GM23338 (cell line): ENCODE measurements at regions not wholly inside any gene's neighbourhood (a gene's known extent, or its start where the extent isn't known, plus 50 kb on each side); places are given as distances from the start of the nearest gene placed in this dataset.

Source experiments
- ATAC-seq: fragments of 200-7000 bp; cut with Tn5 transposase; 3 replicates; pipeline ENCODE4 v1.9.1; 2020
- DNase-seq: peaks from one replicate; pipeline ENCODE4 v3.0.0-alpha.2; 2015; ENCODE audit warnings: low spot score
- H2AFZ ChIP-seq: fragments of 200-600 bp; sonication (generic); 2 replicates; pipeline ENCODE4 v1.8.0; 2016; ENCODE audit warnings: antibody characterized with exemption, mild to moderate bottlenecking, moderate library complexity
- H3F3A ChIP-seq: fragments of 200-600 bp; sonication (generic); replicated peaks from 2 replicates; pipeline ENCODE4 v1.8.0; 2017; ENCODE audit warnings: antibody characterized with exemption, mixed run types, low read depth
- H3K27ac ChIP-seq: fragments of 200-600 bp; sonication (generic); 2 replicates; pipeline ENCODE4 v1.6.1; 2016; ENCODE audit warnings: low read depth
- H3K27me3 ChIP-seq: fragments of 200-600 bp; sonication (generic); 2 replicates; pipeline ENCODE4 v1.8.0; 2016; ENCODE audit warnings: mild to moderate bottlenecking, mixed run types, moderate library complexity; ENCODE audit not compliant: insufficient read depth
- H3K36me3 ChIP-seq: fragments of 200-600 bp; sonication (generic); 2 replicates; pipeline ENCODE4 v1.8.0; 2016; ENCODE audit warnings: mild to moderate bottlenecking; ENCODE audit not compliant: insufficient read depth
- H3K4me1 ChIP-seq: fragments of 200-600 bp; sonication (generic); 2 replicates; pipeline ENCODE4 v1.8.0; 2016; ENCODE audit warnings: mild to moderate bottlenecking, moderate library complexity; ENCODE audit not compliant: insufficient read depth
- H3K4me2 ChIP-seq: fragments of 200-600 bp; sonication (generic); 2 replicates; pipeline ENCODE4 v1.7.1; 2017; ENCODE audit warnings: mixed run types
- H3K4me3 ChIP-seq: fragments of 200-600 bp; sonication (generic); 2 replicates; pipeline ENCODE4 v1.6.1; 2016; ENCODE audit warnings: mixed run types
- H3K79me2 ChIP-seq: fragments of 200-600 bp; sonication (generic); replicated peaks from 2 replicates; pipeline ENCODE4 v1.8.0; 2017; ENCODE audit warnings: mild to moderate bottlenecking; ENCODE audit not compliant: insufficient read depth
- H3K9me2 ChIP-seq: fragments of 200-600 bp; sonication (generic); 2 replicates; pipeline ENCODE4 v1.8.0; 2017; ENCODE audit not compliant: insufficient read depth
- H4K20me1 ChIP-seq: fragments of 200-600 bp; sonication (generic); replicated peaks from 2 replicates; pipeline ENCODE4 v1.8.0; 2017; ENCODE audit warnings: mild to moderate bottlenecking; ENCODE audit not compliant: insufficient read depth
- H3K27ac Mint-ChIP-seq: 2 replicates; pipeline ENCODE4 v1.8.0; 2020; ENCODE audit warnings: inconsistent platforms, mild to moderate bottlenecking, moderate library complexity, mixed read lengths
- H3K27me3 Mint-ChIP-seq: 3 replicates; pipeline ENCODE4 v1.8.0; 2022; ENCODE audit warnings: low read depth, mild to moderate bottlenecking, moderate library complexity, mixed read lengths, inconsistent platforms; ENCODE audit not compliant: insufficient read depth, poor library complexity
- H3K36me3 Mint-ChIP-seq: 3 replicates; pipeline ENCODE4 v1.8.0; 2021; ENCODE audit warnings: low read depth, mild to moderate bottlenecking, inconsistent platforms, moderate library complexity, mixed read lengths
- H3K4me1 Mint-ChIP-seq: 3 replicates; pipeline ENCODE4 v1.8.0; 2020; ENCODE audit warnings: mild to moderate bottlenecking, inconsistent platforms, mixed read lengths
- H3K4me3 Mint-ChIP-seq: 3 replicates; pipeline ENCODE4 v1.8.0; 2021; ENCODE audit warnings: moderate library complexity, mild to moderate bottlenecking, inconsistent platforms, mixed read lengths
- H3K9me3 Mint-ChIP-seq: 3 replicates; pipeline ENCODE4 v1.8.0; 2020; ENCODE audit warnings: moderate library complexity, mild to moderate bottlenecking, inconsistent platforms, mixed read lengths
- CREB1 ChIP-seq: fragments of 250-450 bp; sonication (Bioruptor Pico); IDR thresholded peaks from 2 replicates; pipeline ENCODE4 v1.5.0; 2020; ENCODE audit warnings: low read depth, mild to moderate bottlenecking, moderate library complexity
- CTCF ChIP-seq, 2 experiments: fragments of 200-600 bp in 1 of 2; sonication (generic) in 1 of 2; conservative IDR thresholded peaks; 2 replicates each; pipeline versions ENCODE4 v1.5.1 to v1.6.1; 2016 to 2017; ENCODE audit warnings: antibody characterized with exemption in 2 of 2, low read depth in 2 of 2, mild to moderate bottlenecking in 2 of 2, moderate library complexity in 1 of 2
- ETS1 ChIP-seq: IDR thresholded peaks from 2 replicates; pipeline ENCODE4 v1.6.1; 2016; ENCODE audit warnings: antibody characterized with exemption
- EZH2 ChIP-seq: fragments of 200-600 bp; sonication (generic); IDR thresholded peaks from one replicate; pipeline ENCODE4 v1.8.0; 2017; ENCODE audit warnings: antibody characterized with exemption, mild to moderate bottlenecking, low read depth; ENCODE audit not compliant: unreplicated experiment
- EZH2phosphoT487 ChIP-seq: fragments of 200-600 bp; sonication (generic); IDR thresholded peaks from one replicate; pipeline ENCODE4 v1.8.1; 2018; ENCODE audit warnings: antibody characterized with exemption; ENCODE audit not compliant: unreplicated experiment
- JUNB ChIP-seq: IDR thresholded peaks from one replicate; pipeline ENCODE4 v1.6.1; 2016; ENCODE audit warnings: antibody characterized with exemption; ENCODE audit not compliant: unreplicated experiment
- NANOG ChIP-seq: IDR thresholded peaks from 2 replicates; pipeline ENCODE4 v1.6.1; 2016; ENCODE audit warnings: antibody characterized with exemption, borderline replicate concordance
- POLR2AphosphoS5 ChIP-seq: IDR thresholded peaks from 2 replicates; pipeline ENCODE4 v1.6.1; 2016; ENCODE audit warnings: antibody characterized with exemption, low read depth
- REST ChIP-seq: IDR thresholded peaks from one replicate; pipeline ENCODE4 v1.6.1; 2018; ENCODE audit warnings: antibody characterized with exemption; ENCODE audit not compliant: unreplicated experiment
- STAT1 ChIP-seq: IDR thresholded peaks from one replicate; pipeline ENCODE4 v1.6.1; 2016; ENCODE audit warnings: antibody characterized with exemption; ENCODE audit not compliant: unreplicated experiment
- ZNF114 ChIP-seq: fragments of 250-450 bp; sonication (Bioruptor Pico); IDR thresholded peaks from 2 replicates; pipeline ENCODE4 v1.5.0; 2020; ENCODE audit warnings: mild to moderate bottlenecking, moderate library complexity
- ZNF331 ChIP-seq: fragments of 250-450 bp; sonication (Bioruptor Pico); IDR thresholded peaks from 2 replicates; pipeline ENCODE4 v1.5.0; 2020; ENCODE audit warnings: low read depth, mild to moderate bottlenecking, moderate library complexity
- ZNF462 ChIP-seq: fragments of 250-450 bp; sonication (Bioruptor Pico); IDR thresholded peaks from 2 replicates; pipeline ENCODE4 v1.5.0; 2020; ENCODE audit warnings: mild to moderate bottlenecking, moderate library complexity

- no peak for ATAC-seq
- no peak overlapping the region for H3K27ac Mint-ChIP-seq
- TF ChIP-seq ZNF114 (CRISPR knock-in tag) (no peak), ETS1 (no peak), ZNF331 (CRISPR knock-in tag) (no peak), STAT1 (no peak), NANOG (no peak), POLR2AphosphoS5 (no peak), ZNF462 (CRISPR knock-in tag) (no peak), REST (no peak), JUNB (no peak), EZH2 (no peak), CTCF (conservative IDR thresholded peaks at IDR 0.05; ENCODE audit: low read depth in 2 of 2) (no peak), EZH2phosphoT487 (no peak), CREB1 (CRISPR knock-in tag) (no peak)
Measured at GRCh38 chr6:140915103-140915502, 1217.6 kb upstream of the GJE1 start.

More at GRCh38 chr6:140915103-140915502, 1217.6 kb upstream of the GJE1 start:
- no peak for DNase-seq
- Mint-ChIP-seq H3K4me1 (peaks cover 4% of the 10 kb centered on the region; the same call in 1 of the 3 replicates), H3K9me3 (peaks cover 2% of the 10 kb centered on the region; the same call in 1 of the 3 replicates), H3K4me3 (no peak overlapping the region), H3K36me3 (no peaks in the 10 kb centered on the region; the same call in 1 of the 3 replicates), H3K27me3 (peaks cover 3% of the 10 kb centered on the region)
- H3F3A ChIP-seq = no peaks in the 10 kb centered on the region
- H3K27ac ChIP-seq = no peak overlapping the region
- no peak overlapping the region for H3K4me2 ChIP-seq
- H3K9me2 ChIP-seq = no peaks in the 10 kb centered on the region
- H3K27me3 ChIP-seq = no peaks in the 10 kb centered on the region
- no peak overlapping the region for H2AFZ ChIP-seq
- H3K79me2 ChIP-seq = no peaks in the 10 kb centered on the region
- H4K20me1 ChIP-seq = no peaks in the 10 kb centered on the region
- peaks cover 6% of the 10 kb centered on the region; the same call in 1 of the 2 replicates for H3K4me1 ChIP-seq
- H3K4me3 ChIP-seq = no peak overlapping the region
- no peaks in the 10 kb centered on the region for H3K36me3 ChIP-seq
